HepG2 (cell line): ENCODE measurements at regions not wholly inside any gene's neighbourhood (a gene's known extent, or its start where the extent isn't known, plus 50 kb on each side); places are given as distances from the start of the nearest gene placed in this dataset.

Source experiments
- ARID5B ChIP-seq: IDR thresholded peaks from 2 replicates; pipeline ENCODE4 v1.4.0; 2020; ENCODE audit warnings: mild to moderate bottlenecking, missing genetic modification reagents
- HOXA9 ChIP-seq: sonication (generic); formaldehyde crosslinking; IDR thresholded peaks from 2 replicates; pipeline ENCODE4 v1.8.1; 2022; ENCODE audit warnings: missing genetic modification reagents, mild to moderate bottlenecking, moderate library complexity, borderline replicate concordance
- MTF1 ChIP-seq: sonication (generic); formaldehyde crosslinking; IDR thresholded peaks from 2 replicates; pipeline ENCODE4 v1.5.0; 2020; ENCODE audit warnings: missing genetic modification reagents
- RAD21 ChIP-seq: fragments of 450-650 bp; formaldehyde crosslinking; IDR thresholded peaks from 2 replicates; pipeline ENCODE4 v1.5.0; 2020; ENCODE audit warnings: mild to moderate bottlenecking
- SALL2 ChIP-seq: sonication (generic); formaldehyde crosslinking; IDR thresholded peaks from 2 replicates; pipeline ENCODE4 v1.8.1; 2023; ENCODE audit warnings: mild to moderate bottlenecking, missing genetic modification reagents, inconsistent platforms
- SNAPC4 ChIP-seq: sonication (generic); formaldehyde crosslinking; IDR thresholded peaks from 2 replicates; pipeline ENCODE4 v1.4.0; 2020; ENCODE audit warnings: mild to moderate bottlenecking, missing genetic modification reagents
- ZFP90 ChIP-seq: sonication (generic); formaldehyde crosslinking; IDR thresholded peaks from 2 replicates; pipeline ENCODE4 v1.8.0; 2022; ENCODE audit warnings: missing genetic modification reagents, mild to moderate bottlenecking, inconsistent platforms, borderline replicate concordance
- ZGPAT ChIP-seq: IDR thresholded peaks from 2 replicates; pipeline ENCODE4 v1.6.1; 2016; ENCODE audit warnings: mild to moderate bottlenecking
- ZNF292 ChIP-seq: sonication (generic); formaldehyde crosslinking; IDR thresholded peaks from 2 replicates; pipeline ENCODE4 v1.8.1; 2022; ENCODE audit warnings: mild to moderate bottlenecking, low read depth, missing genetic modification reagents, borderline replicate concordance
- ZNF550 ChIP-seq: sonication (generic); formaldehyde crosslinking; IDR thresholded peaks from 2 replicates; pipeline ENCODE4 v1.4.0; 2020; ENCODE audit warnings: mild to moderate bottlenecking, missing genetic modification reagents, borderline replicate concordance
- ZNF652 ChIP-seq: IDR thresholded peaks from 2 replicates; pipeline ENCODE4 v1.6.1; 2016; ENCODE audit warnings: low read depth, borderline replicate concordance
- TF ChIP-seq, protein P1 (sequence below), 2 experiments: fragments of 450-650 bp in 1 of 2; sonication (generic) in 1 of 2; formaldehyde crosslinking; IDR thresholded peaks; 2 replicates each; pipeline versions ENCODE4 v1.5.0 to v1.8.0; 2020 to 2022; ENCODE audit warnings: mild to moderate bottlenecking in 1 of 2, missing genetic modification reagents in 1 of 2
- TF ChIP-seq, protein P2 (sequence below): sonication (generic); formaldehyde crosslinking; IDR thresholded peaks from 2 replicates; pipeline ENCODE4 v1.5.1; 2020; ENCODE audit warnings: missing genetic modification reagents, mild to moderate bottlenecking, borderline replicate concordance

- TF ChIP-seq ARID5B (CRISPR knock-in tag) (peak; percentile 70; the same call in 1 of the 2 replicates), MTF1 (CRISPR knock-in tag) (no peak), RAD21 (no peak), ZNF292 (CRISPR knock-in tag) (no peak), ZFP90 (CRISPR knock-in tag) (no peak), ZNF550 (CRISPR knock-in tag) (no peak), SALL2 (no peak), HOXA9 (CRISPR knock-in tag) (no peak), ZNF652 (CRISPR knock-in tag) (peak; percentile 74; the same call in 1 of the 2 replicates), SNAPC4 (CRISPR knock-in tag) (no peak), ZGPAT (CRISPR knock-in tag) (no peak)
- TF ChIP-seq, protein P1, sequence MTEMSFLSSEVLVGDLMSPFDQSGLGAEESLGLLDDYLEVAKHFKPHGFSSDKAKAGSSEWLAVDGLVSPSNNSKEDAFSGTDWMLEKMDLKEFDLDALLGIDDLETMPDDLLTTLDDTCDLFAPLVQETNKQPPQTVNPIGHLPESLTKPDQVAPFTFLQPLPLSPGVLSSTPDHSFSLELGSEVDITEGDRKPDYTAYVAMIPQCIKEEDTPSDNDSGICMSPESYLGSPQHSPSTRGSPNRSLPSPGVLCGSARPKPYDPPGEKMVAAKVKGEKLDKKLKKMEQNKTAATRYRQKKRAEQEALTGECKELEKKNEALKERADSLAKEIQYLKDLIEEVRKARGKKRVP (CRISPR knock-in tag; IDR thresholded peaks at IDR 0.05), result 0 out of 4 replicates have a peak, but pooled peaks of 1 of the 2 experiments have one; percentile 19
- TF ChIP-seq, protein P2, sequence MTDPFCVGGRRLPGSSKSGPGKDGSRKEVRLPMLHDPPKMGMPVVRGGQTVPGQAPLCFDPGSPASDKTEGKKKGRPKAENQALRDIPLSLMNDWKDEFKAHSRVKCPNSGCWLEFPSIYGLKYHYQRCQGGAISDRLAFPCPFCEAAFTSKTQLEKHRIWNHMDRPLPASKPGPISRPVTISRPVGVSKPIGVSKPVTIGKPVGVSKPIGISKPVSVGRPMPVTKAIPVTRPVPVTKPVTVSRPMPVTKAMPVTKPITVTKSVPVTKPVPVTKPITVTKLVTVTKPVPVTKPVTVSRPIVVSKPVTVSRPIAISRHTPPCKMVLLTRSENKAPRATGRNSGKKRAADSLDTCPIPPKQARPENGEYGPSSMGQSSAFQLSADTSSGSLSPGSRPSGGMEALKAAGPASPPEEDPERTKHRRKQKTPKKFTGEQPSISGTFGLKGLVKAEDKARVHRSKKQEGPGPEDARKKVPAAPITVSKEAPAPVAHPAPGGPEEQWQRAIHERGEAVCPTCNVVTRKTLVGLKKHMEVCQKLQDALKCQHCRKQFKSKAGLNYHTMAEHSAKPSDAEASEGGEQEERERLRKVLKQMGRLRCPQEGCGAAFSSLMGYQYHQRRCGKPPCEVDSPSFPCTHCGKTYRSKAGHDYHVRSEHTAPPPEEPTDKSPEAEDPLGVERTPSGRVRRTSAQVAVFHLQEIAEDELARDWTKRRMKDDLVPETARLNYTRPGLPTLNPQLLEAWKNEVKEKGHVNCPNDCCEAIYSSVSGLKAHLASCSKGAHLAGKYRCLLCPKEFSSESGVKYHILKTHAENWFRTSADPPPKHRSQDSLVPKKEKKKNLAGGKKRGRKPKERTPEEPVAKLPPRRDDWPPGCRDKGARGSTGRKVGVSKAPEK, result 0 out of 2 replicates have a peak, but pooled peaks have one; percentile 25
These were observed 98.6 kb upstream of the TLE1 start (continued) for GRCh38 chr9:81787747-81788632.
